Middle frontal gyrus (tissue), 1 donor: ENCODE measurements at regions not wholly inside any gene's neighbourhood (a gene's known extent, or its start where the extent isn't known, plus 50 kb on each side); places are given as distances from the start of the nearest gene placed in this dataset.

Experiments used
- DNase-seq: peaks from one replicate; pipeline ENCODE4 v3.0.0-alpha.2; 2015; ENCODE audit warnings: low spot score; ENCODE audit errors: extremely low spot score

- DNase-seq, result no peak
Observed at GRCh38 chr9:20117986-20118385, 329.1 kb upstream of the SLC24A2 start.

DNA sequence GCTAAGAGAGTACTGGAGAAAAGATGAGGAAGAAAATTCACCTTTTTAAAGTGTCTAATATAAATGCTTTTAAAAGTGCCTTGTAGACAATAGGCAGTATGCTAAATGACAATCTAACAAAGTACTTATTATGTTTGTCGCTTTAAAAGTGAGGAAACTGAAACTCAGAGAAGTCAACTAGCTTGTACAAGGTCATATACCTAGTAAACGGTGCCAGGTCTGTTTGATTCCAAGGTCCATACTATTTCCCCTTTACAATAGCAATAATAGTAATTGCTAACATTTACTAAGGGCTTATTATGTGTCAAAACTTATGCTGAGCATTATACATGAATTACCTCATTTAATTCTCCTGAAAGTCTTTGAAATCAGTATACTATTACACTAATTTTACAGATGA lies 328.6 kb upstream of the SLC24A2 start:
- DNase-seq, result no peak

DNA sequence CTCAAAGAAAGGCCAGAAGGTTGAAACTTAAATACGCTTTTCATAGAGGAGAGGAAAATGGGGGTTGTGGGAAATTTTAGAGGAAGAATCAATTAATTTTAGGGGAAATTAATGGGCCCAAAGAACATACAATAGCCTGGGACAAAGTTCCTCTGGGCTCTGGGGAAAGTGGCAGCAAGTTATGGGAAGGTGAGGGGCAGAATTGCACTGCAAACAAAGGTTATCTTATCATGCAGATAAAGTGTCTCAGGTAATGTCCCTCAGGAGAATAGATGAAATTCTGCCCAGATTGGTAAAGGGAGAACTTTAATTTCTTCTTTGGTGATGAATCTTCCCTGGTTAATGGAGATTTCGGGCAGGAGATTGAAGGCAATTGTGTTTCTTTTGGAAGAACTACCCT lies 326.1 kb upstream of the SLC24A2 start:
- no peak for DNase-seq

- no peak for DNase-seq
Observed at GRCh38 chr9:20112205-20112783, 323.5 kb upstream of the SLC24A2 start.

GRCh38 chr9:20111173-20111843 lies 322.5 kb upstream of the SLC24A2 start:
- no peak for DNase-seq

DNA sequence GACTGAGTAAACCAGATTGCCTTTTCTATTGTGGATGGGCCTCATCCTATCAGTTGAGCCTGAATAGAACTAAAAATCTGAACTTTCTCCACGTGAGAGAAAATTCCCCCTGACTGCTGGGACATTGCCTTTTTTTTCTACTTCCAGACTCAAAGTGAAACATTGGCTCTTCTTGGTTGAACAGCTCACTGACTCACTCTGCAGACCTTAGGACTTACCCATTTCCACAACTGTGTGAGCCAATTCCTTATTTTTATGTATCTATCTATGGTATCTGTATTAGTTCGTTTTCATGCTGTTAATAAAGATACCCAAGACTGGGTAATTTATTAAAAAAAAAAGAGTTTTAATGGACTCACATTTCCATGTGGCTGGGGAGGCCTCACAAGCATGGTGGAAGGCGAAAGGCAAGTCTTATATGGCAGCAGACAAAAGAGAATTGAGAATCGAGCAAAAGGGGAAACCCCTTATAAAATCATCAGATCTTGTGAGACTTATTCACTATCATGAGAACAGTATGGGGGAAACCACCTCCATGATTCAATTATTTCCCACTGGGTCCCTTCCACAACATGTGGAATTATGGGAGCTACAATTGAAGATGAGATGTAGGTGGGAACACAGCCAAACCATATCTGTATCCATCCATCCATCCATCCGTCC lies 306.7 kb upstream of the SLC24A2 start:
- no peak for DNase-seq

GRCh38 chr9:20092561-20092960 lies 303.7 kb upstream of the SLC24A2 start:
- no peak for DNase-seq

DNA sequence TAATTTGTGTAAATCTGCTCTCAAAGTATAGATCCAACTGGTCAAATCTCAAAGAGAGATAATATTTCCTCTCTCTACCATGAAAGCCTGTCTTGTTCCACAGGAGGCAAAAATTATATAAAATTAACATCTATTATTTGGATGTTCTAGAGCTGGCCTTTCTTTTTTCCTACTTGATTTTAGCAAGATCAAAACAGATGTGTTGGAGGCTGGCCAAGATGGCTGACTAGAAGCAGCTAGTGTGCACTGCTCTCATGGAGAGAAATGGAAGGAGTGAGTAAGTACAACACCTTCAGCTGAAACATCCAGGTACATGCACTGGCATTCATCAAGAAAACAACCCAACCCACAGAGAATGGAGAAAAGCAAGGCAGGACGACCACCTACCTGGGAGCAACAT lies 298.6 kb upstream of the SLC24A2 start:
- no peak for DNase-seq

GRCh38 chr9:20085842-20086241 lies 297.0 kb upstream of the SLC24A2 start:
- DNase-seq, result no peak

DNA sequence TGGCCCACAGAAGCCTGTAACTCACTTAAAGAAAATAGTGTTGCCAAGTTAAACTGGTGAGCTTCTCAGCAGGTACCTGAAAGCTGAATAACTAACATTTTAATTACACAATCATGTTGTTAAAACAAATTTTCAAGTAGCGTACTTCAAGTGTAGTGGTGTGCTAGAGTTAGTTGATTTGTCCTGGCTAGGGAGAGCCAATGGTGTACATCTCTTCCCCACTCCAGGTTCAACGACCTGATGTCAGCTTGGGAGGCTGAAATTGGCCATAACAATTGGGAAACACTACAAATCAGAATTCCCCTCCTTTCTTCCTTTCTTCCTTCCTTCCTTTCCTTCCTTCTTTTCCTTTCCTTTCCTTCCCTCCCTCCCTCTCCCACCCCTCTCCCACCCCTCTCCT lies 295.3 kb upstream of the SLC24A2 start:
- DNase-seq, result no peak

DNA sequence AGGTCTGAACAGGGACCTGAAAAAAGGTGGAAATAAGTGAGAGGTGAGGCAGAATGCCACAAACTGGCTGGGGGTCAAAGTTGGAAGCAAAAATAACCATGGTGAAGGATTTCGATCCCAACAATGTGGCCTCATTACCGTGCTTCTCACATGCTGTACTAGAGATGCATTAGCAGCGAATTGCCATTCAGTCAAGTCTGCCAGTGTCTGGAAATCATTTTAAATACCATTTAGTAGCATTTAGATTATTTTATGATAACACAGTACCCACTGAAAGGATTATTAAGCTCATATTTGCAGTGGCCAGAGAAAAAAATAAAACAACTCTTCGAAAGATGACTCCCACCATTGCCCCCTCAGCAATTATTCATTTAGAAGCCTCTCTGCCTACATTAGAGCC lies 294.6 kb upstream of the SLC24A2 start:
- no peak for DNase-seq

- no peak for DNase-seq
Observed at GRCh38 chr9:20082831-20083230, 294.0 kb upstream of the SLC24A2 start.

- DNase-seq, result no peak
Observed at GRCh38 chr9:20082406-20082805, 293.6 kb upstream of the SLC24A2 start.

- DNase-seq, result no peak
Observed at GRCh38 chr9:20078246-20078645, 289.4 kb upstream of the SLC24A2 start.

DNA sequence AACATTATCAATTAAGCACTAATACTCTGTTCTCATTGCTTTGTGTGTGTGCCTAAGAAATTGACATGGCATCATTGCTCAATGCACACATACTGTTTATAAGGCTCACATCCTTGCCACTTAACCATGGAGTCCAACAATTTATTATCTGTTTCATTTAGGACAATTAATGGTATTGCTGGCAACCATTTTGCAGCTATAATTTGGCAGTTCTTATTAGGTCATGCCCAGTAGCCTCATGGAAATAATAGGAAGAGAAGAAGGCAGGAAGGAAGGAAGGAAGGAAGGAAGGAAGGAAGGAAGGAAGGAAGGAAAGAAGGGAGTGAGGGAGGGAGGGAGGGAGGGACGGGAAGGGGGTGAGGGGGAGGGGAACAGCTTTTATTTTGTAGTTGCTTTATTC lies 285.5 kb upstream of the SLC24A2 start:
- DNase-seq, result no peak

DNA sequence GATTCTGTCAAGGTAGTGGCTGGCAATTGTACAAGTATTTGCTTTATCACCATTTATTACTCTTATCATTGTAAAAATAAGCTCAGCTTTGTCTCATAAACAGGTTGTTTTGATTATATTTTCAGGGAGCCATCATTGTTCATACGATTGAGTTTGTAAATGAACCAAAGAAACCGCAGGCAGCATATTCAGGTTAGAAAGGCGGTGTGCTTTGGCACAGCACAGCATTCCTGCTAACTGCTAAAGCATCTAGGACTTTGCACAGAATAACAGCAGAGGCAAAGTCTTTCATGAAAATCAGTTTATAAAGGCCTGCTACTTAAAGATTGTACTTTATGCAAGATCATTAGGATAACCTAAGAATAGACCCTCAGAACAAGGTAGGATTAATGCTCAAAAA lies 281.5 kb upstream of the SLC24A2 start:
- DNase-seq, result no peak

- DNase-seq, result no peak
Observed at GRCh38 chr9:20065796-20066700, 277.2 kb upstream of the SLC24A2 start.

DNA sequence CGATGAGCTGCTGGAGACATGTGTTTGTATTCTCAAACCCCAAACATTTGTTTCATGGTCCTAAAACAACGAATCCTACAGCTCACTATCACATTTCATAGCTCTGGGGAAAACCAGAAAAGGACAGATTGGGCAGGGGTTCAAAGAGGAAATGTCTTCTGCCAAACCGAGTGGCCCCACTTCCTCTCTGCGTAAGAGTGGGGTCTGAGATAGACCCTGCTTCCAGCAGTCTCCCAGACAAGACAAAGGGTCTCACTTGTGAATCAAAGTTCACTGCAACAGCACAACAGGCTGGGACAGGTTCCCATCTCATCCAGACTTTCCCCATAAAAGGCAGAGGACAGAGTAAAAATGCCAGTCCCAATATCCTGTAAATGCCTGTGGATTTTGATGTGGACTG lies 276.2 kb upstream of the SLC24A2 start:
- no peak for DNase-seq

DNA sequence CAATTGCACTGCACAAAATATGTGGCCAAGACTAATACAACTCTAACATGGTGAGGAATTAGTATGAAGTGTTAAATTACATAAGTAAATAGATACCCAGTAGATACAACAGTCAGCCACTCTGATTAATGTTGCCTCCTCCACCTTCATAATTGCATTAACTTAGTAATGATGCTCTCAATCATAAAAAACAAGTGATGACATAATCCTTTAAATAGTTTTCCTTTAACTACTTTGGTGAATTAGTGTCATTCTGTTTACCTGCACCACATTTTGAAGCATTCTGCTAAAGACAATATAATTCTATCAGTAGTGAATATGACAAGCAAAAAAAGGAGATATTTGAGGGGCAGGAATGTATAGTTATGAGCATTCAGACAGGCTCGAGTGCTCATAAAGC lies 265.9 kb upstream of the SLC24A2 start:
- no peak for DNase-seq

- DNase-seq, result no peak
Observed at GRCh38 chr9:20048985-20049384, 260.1 kb upstream of the SLC24A2 start.

- DNase-seq, result no peak
Observed at GRCh38 chr9:20048437-20048836, 259.6 kb upstream of the SLC24A2 start.

- DNase-seq, result no peak
Observed at GRCh38 chr9:20044686-20045085, 255.8 kb upstream of the SLC24A2 start.
